Fibroblast of peridontal ligament (primary cell): ENCODE measurements at regions not wholly inside any gene's neighbourhood (a gene's known extent, or its start where the extent isn't known, plus 50 kb on each side); places are given as distances from the start of the nearest gene placed in this dataset.
"Not testable (repeated sequence)": the region's sequence is repeated elsewhere in the genome, so short reads cannot be mapped to it uniquely, and the experiment has no call there.

Experiments used
- DNase-seq: peaks from one replicate; pipeline ENCODE4 v3.0.0-alpha.2; 2010; ENCODE audit errors: extremely low read depth

DNA sequence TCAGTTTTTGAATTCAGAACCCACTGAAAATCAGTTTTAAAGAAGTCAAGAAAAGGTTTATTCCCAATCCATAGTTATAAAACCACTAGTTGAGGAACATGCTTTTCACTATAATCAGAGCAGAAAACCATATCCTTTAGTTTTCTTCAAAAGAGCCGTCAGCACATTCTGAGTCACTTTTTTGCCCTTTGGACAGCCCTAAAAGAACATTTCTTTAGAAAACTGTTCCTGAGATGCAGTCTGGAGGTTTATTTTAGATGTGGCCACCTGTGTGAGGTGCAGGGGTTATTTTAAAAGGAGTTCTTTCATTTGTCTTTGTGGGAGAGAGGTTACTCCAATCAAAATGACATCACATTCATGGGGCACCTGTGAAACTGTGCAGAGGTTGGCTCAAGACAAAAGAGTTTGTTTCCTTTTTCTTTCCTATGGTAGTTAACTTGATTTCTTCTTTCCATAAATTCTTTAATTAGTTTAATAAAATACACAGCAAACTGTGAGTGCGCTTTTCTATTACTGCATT lies 221.6 kb upstream of the RPS23 start:
- no peak for DNase-seq

DNA sequence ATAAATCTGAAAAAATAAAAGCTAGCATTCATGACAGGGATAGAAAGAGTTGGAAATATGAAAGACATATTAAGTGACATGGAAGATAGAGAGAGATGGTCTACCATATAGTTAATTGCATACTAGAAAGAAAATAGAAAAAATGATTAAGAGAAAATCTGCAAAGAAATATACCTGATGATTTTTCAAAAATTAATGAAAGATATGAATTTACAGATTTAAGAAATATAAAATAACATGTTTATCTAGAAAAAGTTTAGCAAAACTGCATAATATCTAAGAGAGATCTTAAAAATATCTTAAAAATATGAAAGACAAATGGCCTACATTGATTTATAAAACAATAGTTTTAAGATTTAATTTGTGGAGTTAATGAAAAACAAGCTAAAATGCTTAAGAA lies 219.1 kb upstream of the RPS23 start:
- no peak for DNase-seq

DNA sequence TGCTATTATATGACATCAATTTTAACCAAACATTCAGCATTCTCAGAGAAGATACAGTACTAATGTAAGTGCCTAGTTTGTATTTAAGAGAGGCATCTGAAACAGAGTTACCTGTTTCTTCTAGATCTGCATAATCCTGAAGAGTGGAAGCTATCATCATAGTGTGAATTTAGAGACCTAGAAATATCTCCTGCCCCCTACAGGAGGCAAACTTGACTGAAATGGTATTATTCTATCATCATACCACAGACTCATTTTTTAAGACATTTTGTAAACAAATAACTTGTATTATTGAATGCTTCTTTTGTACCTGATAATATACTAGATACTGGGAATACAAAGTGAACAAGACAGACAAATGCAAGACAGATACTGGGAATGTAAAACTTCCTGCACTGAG lies 216.8 kb upstream of the RPS23 start:
- peak; percentile 33 for DNase-seq

- no peak for DNase-seq
Measured at GRCh38 chr5:82493221-82493620, 215.1 kb upstream of the RPS23 start.

GRCh38 chr5:82491397-82491796 lies 213.2 kb upstream of the RPS23 start:
- no peak for DNase-seq

GRCh38 chr5:82489683-82490082 lies 211.5 kb upstream of the RPS23 start:
- DNase-seq, result no peak

DNA sequence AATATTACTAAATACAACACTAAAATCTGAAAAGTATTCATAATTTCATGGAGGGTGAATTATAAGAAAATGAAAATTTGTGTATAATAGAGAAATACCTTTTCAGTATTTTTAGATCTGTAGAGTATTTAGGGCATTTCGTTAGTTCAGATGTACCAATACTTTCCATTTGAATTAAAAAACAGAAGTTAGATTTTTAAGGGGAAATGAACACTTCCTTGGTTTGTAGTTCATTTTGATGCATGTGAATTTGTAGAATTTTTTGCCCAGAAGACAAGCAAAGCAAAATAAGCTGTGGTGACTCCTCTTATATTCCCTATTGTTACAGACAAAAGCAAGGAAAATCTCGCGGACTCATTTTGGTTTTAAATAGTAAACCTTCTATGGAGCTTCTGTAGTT lies 209.0 kb upstream of the RPS23 start:
- no peak for DNase-seq

- DNase-seq, result peak; percentile 55
Measured at GRCh38 chr5:82480331-82480730, 202.2 kb upstream of the RPS23 start.

- no peak for DNase-seq
Measured at GRCh38 chr5:82476155-82476554, 198.0 kb upstream of the RPS23 start.

DNA sequence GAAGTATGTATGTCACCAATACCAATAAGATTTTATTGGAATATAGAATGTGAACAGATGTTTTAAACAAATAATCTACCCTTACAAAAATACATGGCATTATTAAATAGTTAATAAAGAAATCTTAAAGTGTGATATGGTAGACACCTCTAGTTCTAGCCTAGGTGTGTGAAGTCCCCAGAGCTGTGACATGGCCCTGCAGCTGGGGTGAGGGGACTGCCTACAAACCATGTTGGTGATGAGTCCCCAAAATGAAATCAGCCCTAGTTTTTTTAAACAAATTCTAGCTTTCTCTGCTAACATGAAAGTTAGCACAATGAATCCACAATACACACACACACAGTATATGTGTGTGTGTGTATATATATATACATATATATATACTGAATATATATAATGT lies 195.1 kb upstream of the RPS23 start:
- DNase-seq, result no peak

DNA sequence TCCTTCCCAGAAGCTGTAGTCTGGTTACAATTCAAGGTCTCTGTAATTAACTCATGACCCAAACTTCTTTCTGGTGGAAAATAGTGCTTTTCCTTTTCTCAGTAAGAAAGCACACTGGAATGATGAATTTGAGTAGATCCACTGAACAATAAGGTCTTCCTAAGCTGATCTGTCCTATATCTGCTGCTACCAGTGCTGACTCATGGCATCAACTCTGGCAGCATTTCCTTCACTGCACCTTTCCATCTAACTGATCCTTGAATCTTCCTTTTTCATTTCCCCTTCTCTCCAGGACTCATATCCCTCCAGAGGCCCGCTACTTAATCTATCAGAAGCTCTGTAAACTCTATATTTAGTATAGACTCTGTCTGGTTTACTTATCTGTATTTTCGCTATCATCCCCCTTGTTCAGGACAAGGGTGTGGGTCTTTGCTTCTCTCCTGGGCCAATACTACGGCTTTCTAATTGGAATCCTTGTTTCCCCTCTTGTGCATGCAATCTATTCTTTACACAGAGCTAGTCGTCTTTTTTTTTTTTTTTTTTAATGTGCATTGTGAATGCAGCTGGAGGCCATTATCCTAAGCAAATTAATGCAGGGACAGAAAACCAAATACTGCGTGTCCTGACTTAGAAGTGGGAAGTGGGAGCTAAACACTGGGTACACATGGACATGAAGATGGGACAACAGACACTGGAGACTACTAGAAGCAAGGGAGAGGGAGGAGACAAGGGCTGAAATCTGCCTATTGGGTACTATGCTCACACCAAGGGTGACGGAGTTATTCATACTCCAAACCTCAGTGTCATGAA lies 192.2 kb upstream of the RPS23 start:
- DNase-seq, result no peak

GRCh38 chr5:82466986-82467561 lies 188.9 kb upstream of the RPS23 start:
- DNase-seq, result peak; percentile 89

GRCh38 chr5:82465235-82465634 lies 187.1 kb upstream of the RPS23 start:
- DNase-seq, result no peak

GRCh38 chr5:82459626-82460025 lies 181.5 kb upstream of the RPS23 start:
- no peak for DNase-seq

DNA sequence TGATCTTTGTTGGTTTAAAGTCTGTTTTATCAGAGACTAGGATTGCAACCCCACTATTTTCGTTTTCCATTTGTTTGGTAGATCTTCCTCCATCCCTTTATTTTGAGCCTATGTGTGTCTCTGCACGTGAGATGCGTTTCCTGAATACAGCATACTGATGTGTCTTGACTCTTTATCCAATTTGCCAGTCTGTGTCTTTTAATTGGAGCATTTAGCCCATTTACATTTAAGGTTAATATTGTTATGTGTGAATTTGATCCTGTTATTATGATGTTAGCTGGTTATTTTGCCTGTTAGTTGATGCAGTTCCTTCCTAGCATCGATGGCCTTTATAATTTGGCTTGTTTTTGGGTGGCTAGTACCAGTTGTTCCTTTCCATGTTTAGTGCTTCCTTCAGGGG lies 177.2 kb upstream of the RPS23 start:
- DNase-seq, result not testable (repeated sequence)

DNA sequence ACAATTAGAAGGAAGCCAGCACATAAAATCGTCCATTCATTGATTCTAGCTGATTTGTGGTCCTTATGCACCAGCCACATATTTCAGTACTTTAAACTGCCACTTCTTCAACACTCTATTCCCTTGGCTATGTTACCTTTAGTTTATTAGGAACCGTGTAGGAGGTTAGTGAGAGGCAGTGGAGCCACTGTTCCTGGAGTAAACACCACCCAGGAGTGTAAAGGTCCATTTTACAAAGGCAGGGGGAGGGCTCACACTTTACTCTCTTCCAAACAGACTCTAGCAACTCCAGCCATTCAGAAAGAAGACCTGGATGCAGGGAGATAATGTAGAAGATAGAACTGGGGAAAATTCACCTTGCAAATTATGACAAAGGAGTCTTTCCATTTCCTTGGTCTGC lies 170.2 kb upstream of the RPS23 start:
- DNase-seq, result no peak

GRCh38 chr5:82447913-82448312 lies 169.8 kb upstream of the RPS23 start:
- DNase-seq, result no peak

DNA sequence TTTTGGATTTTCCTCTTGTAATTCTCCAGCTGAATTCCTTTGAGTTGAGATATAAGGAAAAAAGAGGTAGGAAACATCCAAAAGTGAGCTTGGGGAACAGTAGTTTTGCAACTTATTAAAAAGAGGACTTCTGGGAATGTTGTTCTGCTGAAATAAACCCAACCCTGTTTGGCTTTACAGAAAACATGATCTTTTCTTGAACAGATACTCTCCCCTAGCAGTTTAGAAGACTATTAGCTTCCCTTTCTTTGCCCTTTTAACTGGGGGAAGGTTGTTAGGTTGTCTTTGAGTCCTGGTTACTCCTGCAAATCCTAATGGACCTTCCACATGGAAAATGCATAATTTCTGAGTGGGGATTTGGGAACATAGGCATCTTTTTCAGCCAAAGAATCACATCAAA lies 168.7 kb upstream of the RPS23 start:
- peak; percentile 34 for DNase-seq

DNA sequence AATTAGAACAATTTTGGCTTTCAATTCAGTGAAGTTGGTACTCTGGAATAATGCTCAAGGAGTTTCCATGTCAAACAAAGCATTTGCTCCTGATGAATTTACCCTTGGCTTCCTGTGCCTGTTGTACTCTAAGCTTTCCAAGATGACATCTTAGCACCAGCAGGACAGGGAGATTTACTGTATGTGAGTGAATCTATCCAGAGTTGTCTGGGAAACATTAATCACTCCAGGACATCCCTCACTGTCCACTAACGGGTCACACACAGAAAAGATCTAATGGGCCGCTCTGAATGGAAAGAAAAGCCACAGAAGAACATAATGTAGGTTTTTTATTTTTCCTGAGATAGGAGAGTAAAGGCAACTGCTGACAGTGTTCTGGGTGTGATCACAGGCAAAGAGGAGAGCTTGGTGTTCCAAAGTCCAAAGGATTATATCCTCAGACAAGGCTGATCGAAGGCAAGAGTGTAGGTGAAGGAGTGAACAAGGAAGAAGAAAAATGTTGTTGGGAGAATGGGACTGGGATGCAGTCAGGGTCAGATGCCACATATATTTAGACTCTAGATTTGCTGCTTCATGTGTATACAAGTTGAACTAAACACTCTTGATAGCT lies 167.7 kb upstream of the RPS23 start:
- DNase-seq, result no peak

GRCh38 chr5:82439750-82440445 lies 161.7 kb upstream of the RPS23 start:
- DNase-seq, result peak; percentile 77

DNA sequence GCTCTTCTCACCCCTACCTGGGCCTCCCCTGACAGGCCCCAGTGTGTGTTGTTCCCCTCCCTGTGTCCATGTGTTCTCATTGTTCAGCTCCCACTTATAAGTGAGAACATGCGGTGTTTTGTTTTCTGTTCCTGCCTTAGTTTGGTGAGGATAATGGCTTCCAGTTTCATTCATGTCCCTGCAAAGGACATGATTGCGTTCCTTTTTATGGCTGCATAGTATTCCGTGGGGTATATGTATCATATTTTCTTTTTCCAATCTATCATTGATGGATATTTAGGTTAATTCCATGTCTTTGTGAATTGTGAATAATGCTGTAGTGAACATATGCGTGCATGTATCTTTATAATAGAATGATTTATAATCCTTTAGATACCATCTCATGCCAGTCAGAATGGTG lies 159.4 kb upstream of the RPS23 start:
- not testable (repeated sequence) for DNase-seq

GRCh38 chr5:82436291-82436690 lies 158.1 kb upstream of the RPS23 start:
- DNase-seq, result no peak
